ENCODE measurements at regions not wholly inside any gene's neighbourhood (a gene's known extent, or its start where the extent isn't known, plus 50 kb on each side); places are given as distances from the start of the nearest gene placed in this dataset.

DNA sequence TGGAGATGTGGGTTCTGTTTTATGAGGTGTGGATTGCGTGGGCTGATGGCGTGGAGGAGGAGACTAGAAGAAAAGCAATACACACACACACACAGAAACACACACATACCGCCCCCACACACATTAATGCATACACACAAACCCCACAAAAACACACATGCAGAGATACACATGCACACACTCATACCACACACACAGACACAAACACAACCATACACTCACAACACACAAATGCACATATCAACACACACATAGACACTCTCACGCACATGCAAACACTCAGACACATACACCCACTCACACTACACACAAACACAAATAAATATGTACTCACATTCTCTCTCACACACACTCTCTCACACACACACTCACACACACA, 75.7 kb upstream of the UBL3 start:
- DNase-seq (ENCODE audit: low spot score), result no peak

GRCh38 chr13:29925457-29926097, 75.2 kb upstream of the UBL3 start:
- DNase-seq (ENCODE audit: low spot score), result peak; percentile 69

DNA sequence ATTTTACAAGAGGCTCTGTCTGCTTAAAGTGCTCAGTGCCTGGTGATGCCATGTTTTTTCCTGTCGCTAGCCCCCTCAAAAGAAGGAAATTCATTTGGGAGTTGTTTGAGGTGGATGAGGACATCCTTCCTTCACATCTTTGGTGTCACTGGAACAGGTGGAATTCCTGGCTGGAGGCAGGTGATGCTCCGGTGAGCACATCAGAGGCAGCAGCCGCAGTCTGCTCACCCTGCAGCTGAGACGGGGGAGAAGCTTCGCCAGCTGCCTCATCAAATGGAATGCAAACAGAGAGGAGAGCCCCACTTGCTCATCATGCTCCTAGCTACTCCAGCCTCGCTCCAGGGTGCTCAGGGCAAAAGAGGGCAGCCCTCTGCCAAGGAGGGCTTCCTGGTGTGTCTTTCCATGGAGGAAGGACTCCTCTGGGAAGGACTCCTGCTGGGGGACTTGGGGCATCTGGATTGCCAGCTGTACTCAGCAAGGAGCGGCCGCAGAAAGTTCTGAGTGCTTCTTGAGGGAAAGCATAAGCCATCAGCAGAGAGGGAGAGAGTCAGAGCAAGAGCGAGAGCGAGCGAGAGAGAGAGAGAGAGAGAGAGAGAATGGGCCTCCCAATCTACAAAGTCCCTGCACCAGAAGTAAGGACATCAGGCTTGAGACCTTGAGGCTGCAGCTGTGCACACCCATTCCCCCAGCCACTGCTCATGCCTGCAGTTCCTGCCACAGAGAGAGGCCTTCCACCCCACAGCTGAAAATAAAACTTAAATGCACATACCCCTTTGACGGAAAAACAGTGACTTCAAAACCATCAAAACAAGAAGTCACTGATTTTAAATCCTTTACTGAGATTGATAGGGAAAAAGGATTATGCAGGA, 74.3 kb upstream of the UBL3 start:
- no peak for DNase-seq (ENCODE audit: low spot score)

- peak; percentile 91 for DNase-seq (ENCODE audit: low spot score)
Observed at GRCh38 chr13:29923554-29924481, 73.4 kb upstream of the UBL3 start.

DNA sequence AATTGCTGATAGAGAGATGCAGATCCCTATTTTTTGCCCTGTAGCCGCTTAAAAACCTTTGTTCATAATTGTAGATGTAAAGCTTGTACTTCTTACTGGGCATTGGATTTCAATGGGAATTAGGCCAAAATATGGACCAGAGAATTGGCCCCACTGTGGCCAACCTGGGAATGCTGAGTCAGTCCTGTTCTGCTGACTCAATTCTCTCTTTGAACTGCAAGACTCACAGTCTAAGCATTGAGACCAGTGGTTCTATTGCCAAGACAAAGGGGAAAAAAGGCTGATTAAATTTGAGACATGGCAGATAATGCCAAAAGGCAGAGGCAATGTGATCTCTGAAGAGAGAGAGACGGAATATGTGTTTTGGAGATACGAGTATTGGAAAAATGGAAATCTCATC, 72.5 kb upstream of the UBL3 start:
- no peak for DNase-seq (ENCODE audit: low spot score)

DNA sequence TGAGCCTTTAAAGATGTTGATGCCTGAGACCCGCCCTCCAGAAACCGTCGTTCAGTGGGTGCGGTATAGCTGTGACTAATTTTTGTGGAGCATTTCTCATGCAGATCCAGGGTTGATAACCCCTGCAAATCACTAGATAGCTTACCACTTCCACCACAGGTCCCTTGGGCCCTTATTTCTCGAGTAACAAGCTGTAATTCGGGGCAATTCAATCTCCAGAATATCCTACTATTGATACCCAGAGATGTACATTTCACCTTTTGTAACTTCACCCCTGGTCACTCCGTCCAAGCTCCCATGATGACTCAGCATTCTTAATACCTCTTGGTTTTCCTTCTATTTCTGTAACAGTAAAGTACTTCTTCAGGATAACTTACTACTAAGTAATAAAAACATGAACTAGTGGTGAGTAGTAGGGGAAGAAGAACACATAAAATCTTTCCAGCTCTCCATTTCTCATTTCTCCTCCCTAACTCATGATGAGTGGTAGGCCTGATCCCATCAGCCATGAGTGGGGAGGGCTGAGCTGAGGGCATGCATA, 71.9 kb upstream of the UBL3 start:
- DNase-seq (ENCODE audit: low spot score), result no peak

GRCh38 chr13:29921542-29921941, 71.1 kb upstream of the UBL3 start:
- no peak for DNase-seq (ENCODE audit: low spot score)

DNA sequence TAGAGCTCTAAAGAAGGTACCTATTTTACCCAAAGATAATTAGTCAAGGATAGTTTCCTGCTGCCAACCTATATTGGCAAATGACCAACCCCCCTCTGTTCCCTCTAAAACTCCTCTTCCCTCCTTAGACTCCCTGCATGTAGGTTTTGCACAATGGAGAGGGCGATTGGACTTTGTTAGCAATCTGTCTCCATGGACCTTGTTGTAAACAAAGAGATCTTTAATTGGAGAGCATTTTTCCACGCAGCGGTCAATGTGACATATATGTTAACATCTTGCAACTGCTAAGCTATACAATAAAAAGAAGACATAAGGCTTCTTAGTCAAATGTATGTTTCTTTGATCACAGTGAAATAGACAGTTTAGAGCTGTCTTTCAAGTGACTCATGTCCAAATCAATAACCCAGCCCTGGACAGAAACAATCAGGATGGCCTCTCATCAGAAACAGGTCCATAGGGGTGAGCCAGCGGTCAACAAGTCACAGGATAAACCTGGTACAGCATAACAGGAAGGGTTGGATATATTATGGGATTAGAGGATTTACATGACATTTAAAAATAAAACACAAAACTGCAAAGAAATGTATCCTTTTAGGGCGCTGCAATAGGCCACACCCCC, 69.7 kb upstream of the UBL3 start:
- no peak for DNase-seq (ENCODE audit: low spot score)

DNA sequence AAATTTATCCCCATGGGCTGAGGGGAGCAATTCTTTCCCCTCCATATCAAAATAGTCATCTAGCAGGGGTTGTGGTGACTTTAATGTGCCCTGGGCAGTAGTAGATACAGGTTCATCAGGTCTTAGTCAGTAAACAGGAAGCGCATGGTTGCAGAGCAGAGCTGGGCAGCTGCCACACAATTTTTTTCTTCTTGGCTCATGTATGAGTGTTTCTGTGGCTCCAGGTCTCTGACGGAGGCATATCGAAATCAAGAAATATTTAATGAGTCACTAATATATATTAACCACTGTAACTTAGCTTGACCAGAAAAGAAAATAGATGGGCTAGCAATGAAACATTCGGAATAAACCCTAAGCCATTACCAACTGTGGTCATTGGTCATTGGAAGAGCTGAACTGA, 68.4 kb upstream of the UBL3 start:
- DNase-seq (ENCODE audit: low spot score), result no peak

DNA sequence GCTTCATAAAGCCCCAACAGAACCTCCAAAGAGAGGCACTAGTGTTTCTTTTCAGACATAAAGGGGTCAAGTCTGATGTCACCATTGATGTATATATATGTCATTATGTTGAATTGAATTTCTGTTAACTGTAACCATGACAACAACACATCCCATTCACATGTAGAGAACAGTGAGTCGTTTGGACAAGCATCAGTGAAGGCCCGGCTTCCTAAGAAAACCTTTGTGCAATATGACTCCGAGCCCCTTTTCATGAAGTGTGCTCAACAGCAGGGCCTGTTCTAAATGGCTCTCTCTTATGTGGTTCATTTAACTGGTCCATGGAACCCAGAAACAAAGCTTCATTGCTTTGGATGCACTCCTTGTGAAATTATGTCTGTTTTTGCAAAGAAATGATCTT, 67.2 kb upstream of the UBL3 start:
- no peak for DNase-seq (ENCODE audit: low spot score)

DNA sequence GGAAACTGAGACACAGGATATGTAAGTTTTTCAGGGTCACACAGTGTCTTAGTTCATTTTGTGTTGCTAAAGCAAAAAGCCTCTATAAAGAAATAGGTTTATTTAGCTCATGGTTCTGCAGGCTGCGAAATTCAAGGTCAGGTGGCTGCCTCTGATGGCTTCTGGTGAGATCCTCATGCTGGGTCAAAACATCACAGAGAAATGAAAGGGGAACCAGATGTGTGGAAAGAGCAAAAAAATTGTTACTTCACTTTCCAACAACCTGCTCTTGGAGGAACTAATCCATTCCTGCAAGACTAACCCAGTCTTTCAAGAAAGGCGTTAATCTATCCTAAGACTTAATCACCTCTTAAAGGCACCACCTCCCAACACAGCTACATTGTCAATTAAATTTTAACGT, 64.2 kb upstream of the UBL3 start:
- no peak for DNase-seq (ENCODE audit: low spot score)

GRCh38 chr13:29911781-29912418, 61.5 kb upstream of the UBL3 start:
- no peak for DNase-seq (ENCODE audit: low spot score)

- DNase-seq (ENCODE audit: low spot score), result no peak
Observed at GRCh38 chr13:29909975-29910674, 59.7 kb upstream of the UBL3 start.

DNA sequence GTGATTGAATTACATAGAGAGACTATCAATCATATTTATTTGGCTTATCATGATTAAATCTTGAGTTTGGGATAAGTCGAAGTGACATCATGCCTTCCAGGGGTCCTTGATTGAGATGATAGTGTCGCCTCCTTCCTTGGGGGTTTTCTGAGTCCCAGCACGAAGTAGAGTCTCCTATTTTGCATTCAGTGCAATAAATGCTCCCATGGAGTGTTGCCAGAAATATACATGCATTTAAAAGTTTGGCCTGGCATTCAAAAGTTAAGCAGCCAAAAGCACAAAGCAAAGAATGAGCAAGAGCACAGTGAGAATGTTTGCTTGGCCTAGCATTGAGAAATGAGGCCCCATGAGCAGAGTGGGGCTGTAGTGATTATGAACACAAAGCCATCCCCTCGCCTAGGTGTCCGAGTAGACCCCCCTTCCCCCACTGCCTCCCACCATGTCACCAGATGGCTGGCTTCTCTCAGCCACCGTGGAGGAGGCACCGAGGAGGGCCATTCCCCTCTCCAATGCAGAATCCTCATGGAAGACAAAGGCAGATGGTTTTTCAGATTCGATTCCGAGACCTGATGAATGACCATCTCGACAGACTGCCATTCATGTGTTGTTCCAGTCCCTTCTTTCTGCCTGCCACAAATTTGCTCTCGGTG, 58.8 kb upstream of the UBL3 start:
- DNase-seq (ENCODE audit: low spot score), result no peak

DNA sequence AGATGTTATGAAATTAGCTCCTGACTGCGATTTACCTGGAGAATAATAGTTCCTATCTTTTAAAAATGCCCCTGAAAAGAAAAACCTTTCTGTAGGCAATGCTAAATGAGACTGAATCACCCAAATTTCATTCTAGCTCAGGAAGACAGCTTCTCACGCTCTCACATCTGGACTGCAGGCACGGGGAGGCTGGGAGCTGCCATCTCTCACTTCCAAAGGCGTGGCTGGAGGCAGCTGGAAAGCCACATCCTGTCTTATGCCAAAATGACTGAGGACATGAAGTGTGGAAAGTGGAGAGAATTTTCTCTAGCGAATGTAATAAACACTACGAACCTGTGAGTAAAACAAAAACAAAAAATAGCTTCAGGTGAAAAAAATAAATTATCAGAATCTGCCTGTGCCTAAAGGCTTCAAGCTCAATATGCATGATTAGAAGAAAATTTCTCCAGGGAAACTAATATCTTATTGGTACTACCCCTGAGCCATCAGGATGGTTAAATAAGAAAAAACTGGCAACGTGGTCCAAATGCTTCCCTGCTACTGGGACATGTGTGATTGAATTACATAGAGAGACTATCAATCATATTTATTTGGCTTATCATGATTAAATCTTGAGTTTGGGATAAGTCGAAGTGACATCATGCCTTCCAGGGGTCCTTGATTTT, 58.1 kb upstream of the UBL3 start:
- no peak for DNase-seq (ENCODE audit: low spot score)

- DNase-seq (ENCODE audit: low spot score), result no peak
Observed at GRCh38 chr13:29907670-29908069, 57.3 kb upstream of the UBL3 start.

DNA sequence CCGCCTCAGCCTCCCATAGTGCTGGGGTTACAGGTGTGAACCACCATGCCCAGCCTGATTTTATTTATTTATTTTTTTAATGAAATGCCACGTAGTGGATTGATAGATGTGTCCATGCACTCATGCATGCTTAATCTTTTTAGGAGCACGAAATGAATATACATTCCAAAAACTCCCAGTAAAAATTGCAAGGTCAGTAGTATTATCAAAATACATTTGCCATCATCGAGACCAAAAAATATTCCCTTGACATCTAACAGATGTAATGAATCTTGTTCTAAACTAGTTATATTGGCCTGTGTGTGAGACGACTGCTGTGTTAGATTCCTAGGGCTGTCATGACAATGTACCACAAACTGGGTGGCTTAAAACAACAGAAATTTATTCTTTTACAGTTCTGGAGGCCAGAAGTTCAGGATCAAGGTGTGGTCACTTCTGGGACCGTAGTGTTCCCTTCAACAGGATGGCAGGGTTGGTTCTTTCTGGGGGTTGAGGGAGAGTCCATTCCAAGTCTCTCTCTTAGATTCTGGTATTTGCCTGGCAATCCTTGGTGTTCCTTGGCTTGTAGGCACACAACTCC, 56.1 kb upstream of the UBL3 start:
- no peak for DNase-seq (ENCODE audit: low spot score)

DNA sequence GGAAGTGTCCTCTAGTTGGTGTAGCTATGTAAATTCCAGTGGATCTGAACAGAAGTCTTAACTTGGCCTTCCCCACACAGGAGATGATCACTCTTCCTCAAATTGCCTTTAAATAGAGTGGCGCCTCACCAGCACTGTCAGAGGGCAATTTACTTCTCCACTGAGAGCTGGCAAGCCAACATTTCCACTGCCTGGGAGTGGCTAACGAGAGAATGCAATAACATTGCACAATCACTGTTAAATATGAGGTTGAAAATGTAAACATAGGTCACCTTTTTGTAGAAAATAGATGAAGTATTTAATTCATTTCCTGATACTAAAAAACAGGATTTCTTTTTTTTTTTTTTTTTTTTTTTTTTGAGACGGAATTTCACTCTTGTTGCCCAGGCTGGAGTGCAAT, 55.4 kb upstream of the UBL3 start:
- peak; percentile 55 for DNase-seq (ENCODE audit: low spot score)

GRCh38 chr13:29903996-29904395, 53.6 kb upstream of the UBL3 start:
- no peak for DNase-seq (ENCODE audit: low spot score)

Data from LoVo (cell line).